ENCODE measurements at regions not wholly inside any gene's neighbourhood (a gene's known extent, or its start where the extent isn't known, plus 50 kb on each side); places are given as distances from the start of the nearest gene placed in this dataset.

DNA sequence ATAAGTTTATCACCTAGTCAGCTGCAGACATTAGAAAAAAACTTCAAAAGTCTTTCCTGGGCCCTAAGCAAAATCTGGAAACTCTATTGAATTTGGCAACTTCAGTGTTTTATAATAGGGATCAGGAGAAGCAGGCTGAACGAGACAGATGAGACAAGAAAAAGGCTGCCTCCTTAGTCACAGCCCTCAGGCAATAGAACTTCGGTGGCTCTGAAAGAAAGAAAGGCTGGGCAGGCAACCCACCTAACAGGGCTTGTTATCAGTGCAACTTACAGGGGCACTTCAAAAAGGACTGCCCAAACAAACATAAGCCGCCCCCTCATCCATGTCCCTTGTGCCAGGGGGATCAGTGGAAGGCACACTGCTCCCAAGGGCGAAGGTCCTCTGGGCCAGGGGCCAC lies 657.9 kb upstream of the HS3ST5 start:
- Mint-ChIP-seq H3K27ac (no peak overlapping the region), H3K36me3 (no peaks in the 10 kb centered on the region), H3K27me3 (ENCODE audit: insufficient read depth, low read depth) (no peaks in the 10 kb centered on the region), H3K4me3 (no peak overlapping the region), H3K4me1 (peaks cover 5% of the 10 kb centered on the region), H3K9me3 (peaks cover 2% of the 10 kb centered on the region)
- no peak for DNase-seq (ENCODE audit: low spot score)
- no peaks in the 10 kb centered on the region for H3F3A ChIP-seq (ENCODE audit: low read depth)
- H3K27me3 ChIP-seq, result no peaks in the 10 kb centered on the region
- H3K4me3 ChIP-seq, result no peak overlapping the region
- no peaks in the 10 kb centered on the region for H4K20me1 ChIP-seq (ENCODE audit: low read depth)
- TF ChIP-seq EZH2 (IDR thresholded peaks at IDR 0.05), result no peak
- H2AFZ ChIP-seq (replicated peaks), result no peak overlapping the region
- H3K4me1 ChIP-seq, result no peaks in the 10 kb centered on the region
- no peaks in the 10 kb centered on the region for H3K79me2 ChIP-seq (ENCODE audit: low read depth)
- H3K4me2 ChIP-seq, result no peak overlapping the region
- H3K9me3 ChIP-seq (ENCODE audit: low read depth), result no peaks in the 10 kb centered on the region
- H3K36me3 ChIP-seq, result no peaks in the 10 kb centered on the region
- no peak overlapping the region for H3K27ac ChIP-seq
- H3K9ac ChIP-seq, result no peak overlapping the region

DNA sequence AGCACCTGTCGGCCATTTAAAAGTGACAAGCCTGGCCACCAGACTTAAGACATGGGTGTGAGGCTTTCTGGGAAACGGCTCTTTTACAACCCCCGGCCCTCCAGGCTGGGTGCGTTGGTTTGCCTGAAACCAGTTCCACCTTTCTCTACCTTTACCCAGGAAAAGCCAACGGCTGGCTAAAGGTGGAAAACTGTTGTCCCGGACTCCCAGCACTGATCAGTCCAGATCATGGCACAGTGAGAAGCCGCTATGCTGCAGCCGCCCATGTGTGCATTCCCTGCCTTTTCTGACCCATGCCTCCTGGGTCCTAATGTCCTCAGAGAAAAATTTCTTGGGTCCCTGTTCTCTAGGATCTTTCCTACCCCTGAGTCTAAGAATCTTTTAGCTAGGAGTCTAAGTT lies 655.7 kb upstream of the HS3ST5 start:
- H3K36me3 ChIP-seq, result no peaks in the 10 kb centered on the region
- H3K27ac ChIP-seq, result no peak overlapping the region
- no peak overlapping the region for H3K4me3 ChIP-seq
- no peaks in the 10 kb centered on the region for H3K36me3 Mint-ChIP-seq
- H3K27me3 Mint-ChIP-seq (ENCODE audit: insufficient read depth, low read depth), result no peaks in the 10 kb centered on the region
- no peak overlapping the region for H3K4me2 ChIP-seq
- DNase-seq (ENCODE audit: low spot score), result no peak
- no peaks in the 10 kb centered on the region for H3K9me3 ChIP-seq (ENCODE audit: low read depth)
- no peaks in the 10 kb centered on the region for H3F3A ChIP-seq (ENCODE audit: low read depth)
- H3K79me2 ChIP-seq (ENCODE audit: low read depth), result no peaks in the 10 kb centered on the region
- TF ChIP-seq, protein P1, sequence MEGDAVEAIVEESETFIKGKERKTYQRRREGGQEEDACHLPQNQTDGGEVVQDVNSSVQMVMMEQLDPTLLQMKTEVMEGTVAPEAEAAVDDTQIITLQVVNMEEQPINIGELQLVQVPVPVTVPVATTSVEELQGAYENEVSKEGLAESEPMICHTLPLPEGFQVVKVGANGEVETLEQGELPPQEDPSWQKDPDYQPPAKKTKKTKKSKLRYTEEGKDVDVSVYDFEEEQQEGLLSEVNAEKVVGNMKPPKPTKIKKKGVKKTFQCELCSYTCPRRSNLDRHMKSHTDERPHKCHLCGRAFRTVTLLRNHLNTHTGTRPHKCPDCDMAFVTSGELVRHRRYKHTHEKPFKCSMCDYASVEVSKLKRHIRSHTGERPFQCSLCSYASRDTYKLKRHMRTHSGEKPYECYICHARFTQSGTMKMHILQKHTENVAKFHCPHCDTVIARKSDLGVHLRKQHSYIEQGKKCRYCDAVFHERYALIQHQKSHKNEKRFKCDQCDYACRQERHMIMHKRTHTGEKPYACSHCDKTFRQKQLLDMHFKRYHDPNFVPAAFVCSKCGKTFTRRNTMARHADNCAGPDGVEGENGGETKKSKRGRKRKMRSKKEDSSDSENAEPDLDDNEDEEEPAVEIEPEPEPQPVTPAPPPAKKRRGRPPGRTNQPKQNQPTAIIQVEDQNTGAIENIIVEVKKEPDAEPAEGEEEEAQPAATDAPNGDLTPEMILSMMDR (IDR thresholded peaks at IDR 0.05), result no peak
- TF ChIP-seq EZH2 (IDR thresholded peaks at IDR 0.05), result no peak
- TF ChIP-seq EZH2phosphoT487 (IDR thresholded peaks at IDR 0.05), result no peak
- H3K4me3 Mint-ChIP-seq, result no peak overlapping the region
- H3K4me1 Mint-ChIP-seq, result peaks cover 2% of the 10 kb centered on the region
- no peak overlapping the region for H3K9ac ChIP-seq
- no peaks in the 10 kb centered on the region for H3K27me3 ChIP-seq
- H3K9me3 Mint-ChIP-seq, result peaks cover 2% of the 10 kb centered on the region
- H3K27ac Mint-ChIP-seq, result no peak overlapping the region
- H3K4me1 ChIP-seq, result no peaks in the 10 kb centered on the region
- H4K20me1 ChIP-seq (ENCODE audit: low read depth), result no peaks in the 10 kb centered on the region
- H2AFZ ChIP-seq (replicated peaks), result no peak overlapping the region

DNA sequence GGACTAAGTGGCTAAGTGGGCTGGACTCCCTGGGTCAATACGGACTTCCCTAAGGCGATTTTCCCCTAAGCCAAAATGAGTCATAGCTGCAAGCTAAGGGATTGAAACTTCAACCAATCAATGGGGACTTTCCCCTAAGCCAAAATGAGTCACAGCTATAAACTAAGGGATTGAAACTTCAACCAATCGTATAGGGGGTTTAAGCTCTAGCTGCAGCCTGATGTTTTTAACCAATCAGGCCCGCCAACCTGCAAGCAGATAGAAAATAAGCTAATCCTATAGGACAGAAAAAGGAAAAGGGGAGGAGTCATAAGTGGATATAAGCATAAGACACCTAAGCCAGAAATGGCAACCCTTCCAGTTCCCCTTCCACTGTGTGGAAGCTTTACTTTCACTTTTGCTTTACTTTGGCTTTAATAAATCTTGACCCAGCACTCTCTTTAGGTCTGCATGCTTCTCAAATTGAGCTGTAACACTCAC lies 655.0 kb upstream of the HS3ST5 start:
- Histone ChIP-seq H3K4me3 (no peak overlapping the region), H3K4me1 (no peaks in the 10 kb centered on the region), H4K20me1 (ENCODE audit: low read depth) (no peaks in the 10 kb centered on the region), H3K36me3 (no peaks in the 10 kb centered on the region), H3K4me2 (no peak overlapping the region), H3K9ac (no peak overlapping the region), H2AFZ (replicated peaks) (no peak overlapping the region), H3K79me2 (ENCODE audit: low read depth) (no peaks in the 10 kb centered on the region), H3K9me3 (ENCODE audit: low read depth) (no peaks in the 10 kb centered on the region), H3K27me3 (no peaks in the 10 kb centered on the region), H3K27ac (no peak overlapping the region), H3F3A (ENCODE audit: low read depth) (no peaks in the 10 kb centered on the region)
- Mint-ChIP-seq H3K27me3 (ENCODE audit: insufficient read depth, low read depth) (no peaks in the 10 kb centered on the region), H3K4me3 (no peak overlapping the region), H3K4me1 (peaks cover 2% of the 10 kb centered on the region), H3K36me3 (no peaks in the 10 kb centered on the region), H3K27ac (no peak overlapping the region), H3K9me3 (peaks cover 2% of the 10 kb centered on the region)
- TF ChIP-seq, protein P1 (IDR thresholded peaks at IDR 0.05), result no peak
- no peak for TF ChIP-seq EZH2 (IDR thresholded peaks at IDR 0.05)
- no peak for TF ChIP-seq EZH2phosphoT487 (IDR thresholded peaks at IDR 0.05)
- no peak for DNase-seq (ENCODE audit: low spot score)

DNA sequence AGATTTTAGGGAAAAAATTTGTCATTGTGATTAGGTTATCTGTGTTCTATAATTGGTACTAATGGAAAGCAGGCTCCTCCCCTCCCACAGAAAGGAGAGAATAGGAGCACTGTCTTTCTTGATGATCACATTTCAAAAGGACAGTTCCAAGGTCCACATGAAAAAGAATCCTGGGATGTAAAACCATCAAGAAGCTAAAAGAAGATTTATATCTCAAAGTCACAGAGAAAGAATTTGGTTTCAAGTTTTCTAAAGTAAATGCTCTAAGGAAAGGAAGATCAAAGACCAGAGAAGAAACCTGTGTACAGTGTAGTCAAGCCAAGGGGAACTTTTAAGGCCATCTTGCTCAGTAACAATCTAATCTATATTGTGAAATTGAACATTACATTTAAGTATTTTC lies 652.7 kb upstream of the HS3ST5 start:
- TF ChIP-seq, protein P1 (IDR thresholded peaks at IDR 0.05), result no peak
- no peak for TF ChIP-seq EZH2 (IDR thresholded peaks at IDR 0.05)
- no peak for TF ChIP-seq EZH2phosphoT487 (IDR thresholded peaks at IDR 0.05)
- H3K27ac ChIP-seq, result no peak overlapping the region

More for the DNA sequence above, 652.7 kb upstream of the HS3ST5 start:
- H3K9me3 Mint-ChIP-seq, result no peaks in the 10 kb centered on the region
- Histone ChIP-seq H3K4me2 (no peak overlapping the region), H3K4me1 (no peaks in the 10 kb centered on the region), H3K4me3 (no peak overlapping the region), H3K9me3 (ENCODE audit: low read depth) (no peaks in the 10 kb centered on the region), H3K79me2 (ENCODE audit: low read depth) (no peaks in the 10 kb centered on the region), H2AFZ (replicated peaks) (no peak overlapping the region), H3K9ac (no peak overlapping the region), H3F3A (ENCODE audit: low read depth) (no peaks in the 10 kb centered on the region), H3K36me3 (no peaks in the 10 kb centered on the region), H4K20me1 (ENCODE audit: low read depth) (no peaks in the 10 kb centered on the region), H3K27me3 (no peaks in the 10 kb centered on the region)
- H3K36me3 Mint-ChIP-seq, result no peaks in the 10 kb centered on the region
- peaks cover 2% of the 10 kb centered on the region for H3K4me1 Mint-ChIP-seq
- H3K4me3 Mint-ChIP-seq, result no peak overlapping the region
- no peak for DNase-seq (ENCODE audit: low spot score)
- H3K27me3 Mint-ChIP-seq (ENCODE audit: insufficient read depth, low read depth), result no peaks in the 10 kb centered on the region
- H3K27ac Mint-ChIP-seq, result no peak overlapping the region

All from neural progenitor cell (in vitro differentiated cells).